ENCODE measurements at regions not wholly inside any gene's neighbourhood (a gene's known extent, or its start where the extent isn't known, plus 50 kb on each side); places are given as distances from the start of the nearest gene placed in this dataset.
A peak's percentile ranks its signal among the peaks of the same experiment; 100 is the strongest.

DNA sequence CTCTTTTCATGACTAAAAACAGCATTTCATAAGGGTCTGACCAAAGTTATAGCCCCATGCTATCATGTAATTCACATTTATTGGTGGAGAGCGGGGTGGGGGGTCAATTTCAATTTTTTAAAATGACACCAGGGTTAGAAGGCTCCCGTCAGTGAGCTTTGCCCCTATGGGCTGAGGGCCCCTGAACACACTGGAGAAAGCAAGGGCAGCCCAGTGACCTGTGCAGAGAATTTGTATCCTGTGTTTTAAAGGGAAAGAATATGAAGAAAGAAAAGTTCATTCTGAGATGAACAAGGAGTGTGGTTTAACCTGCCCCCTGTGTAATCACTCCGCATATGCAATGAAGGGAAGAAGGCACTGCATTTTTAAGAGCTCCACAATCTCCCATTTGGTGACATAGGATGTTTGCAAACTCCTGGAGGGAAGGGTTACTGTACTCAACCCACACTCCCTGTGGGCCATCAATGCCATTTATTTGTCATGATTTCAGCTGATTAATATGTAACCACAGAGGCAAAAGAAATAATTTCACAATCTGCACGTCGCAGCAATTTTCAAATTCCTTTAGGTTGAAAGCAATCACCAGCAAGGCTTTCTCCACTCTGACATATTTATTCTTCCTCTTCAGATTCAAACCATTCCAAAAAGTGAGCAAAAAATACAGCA, 95.6 kb downstream of the ZNF281 start:
- H3K9me3 ChIP-seq (ENCODE audit: control insufficient read depth, low read depth, low read length): no peaks in the 10 kb centered on the region
- peaks cover 6% of the 10 kb centered on the region for H3K4me1 ChIP-seq (ENCODE audit: control insufficient read depth, low read depth, low read length)
- no peak overlapping the region for H3K9ac ChIP-seq (ENCODE audit: low read length)
- no peak overlapping the region for H3K27ac ChIP-seq (ENCODE audit: low read length)
- no peak overlapping the region for H3K4me3 ChIP-seq (ENCODE audit: low read length)
- no peaks in the 10 kb centered on the region for H3K27me3 ChIP-seq (ENCODE audit: control insufficient read depth, insufficient read depth, low read length)
- H3K36me3 ChIP-seq (ENCODE audit: control insufficient read depth, low read depth, low read length): no peaks in the 10 kb centered on the region

DNA sequence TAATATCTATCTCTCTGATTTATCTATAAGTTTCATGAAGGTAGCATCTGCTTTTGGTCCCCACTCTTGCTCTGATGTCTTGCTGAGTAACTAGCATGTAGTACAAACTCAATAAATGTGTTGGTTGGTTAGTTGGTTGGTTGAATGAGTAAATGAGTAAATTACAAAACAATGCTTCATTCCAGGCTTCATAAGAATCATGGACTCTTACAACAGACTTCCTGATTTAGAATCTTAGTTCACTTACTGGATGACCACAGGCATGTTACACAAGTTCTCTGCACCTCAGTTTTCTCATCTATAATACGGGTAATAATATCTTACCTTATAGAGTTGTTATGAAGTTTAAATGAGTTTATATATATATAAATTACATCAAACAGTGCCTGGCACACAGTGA, 98.6 kb downstream of the ZNF281 start:
- Histone ChIP-seq H3K9me3 (ENCODE audit: control insufficient read depth, low read depth, low read length) (no peaks in the 10 kb centered on the region), H3K4me1 (ENCODE audit: control insufficient read depth, low read depth, low read length) (peaks cover 6% of the 10 kb centered on the region), H3K27ac (ENCODE audit: low read length) (no peak overlapping the region), H3K4me3 (ENCODE audit: low read length) (no peak overlapping the region), H3K36me3 (ENCODE audit: control insufficient read depth, low read depth, low read length) (no peaks in the 10 kb centered on the region), H3K9ac (ENCODE audit: low read length) (no peak overlapping the region), H3K27me3 (ENCODE audit: control insufficient read depth, insufficient read depth, low read length) (no peaks in the 10 kb centered on the region)

- H3K4me1 ChIP-seq (ENCODE audit: control insufficient read depth, low read depth, low read length): peaks cover 6% of the 10 kb centered on the region
- no peaks in the 10 kb centered on the region for H3K9me3 ChIP-seq (ENCODE audit: control insufficient read depth, low read depth, low read length)
- H3K27me3 ChIP-seq (ENCODE audit: control insufficient read depth, insufficient read depth, low read length): no peaks in the 10 kb centered on the region
- H3K36me3 ChIP-seq (ENCODE audit: control insufficient read depth, low read depth, low read length): no peaks in the 10 kb centered on the region
- no peak overlapping the region for H3K4me3 ChIP-seq (ENCODE audit: low read length)
- H3K9ac ChIP-seq (ENCODE audit: low read length): no peak overlapping the region
- no peak overlapping the region for H3K27ac ChIP-seq (ENCODE audit: low read length)
Measured at GRCh38 chr1:200310824-200311223, 99.0 kb downstream of the ZNF281 start.

- Histone ChIP-seq H3K27me3 (ENCODE audit: control insufficient read depth, insufficient read depth, low read length) (peaks cover 16% of the 10 kb centered on the region), H3K36me3 (ENCODE audit: control insufficient read depth, low read depth, low read length) (no peaks in the 10 kb centered on the region), H3K27ac (ENCODE audit: low read length) (no peak overlapping the region), H3K4me3 (ENCODE audit: low read length) (no peak overlapping the region), H3K4me1 (ENCODE audit: control insufficient read depth, low read depth, low read length) (peaks cover 3% of the 10 kb centered on the region), H3K9ac (ENCODE audit: low read length) (no peak overlapping the region), H3K9me3 (ENCODE audit: control insufficient read depth, low read depth, low read length) (no peaks in the 10 kb centered on the region)
Measured at GRCh38 chr1:200307755-200308066, 102.1 kb downstream of the ZNF281 start.

- Histone ChIP-seq H3K9me3 (ENCODE audit: control insufficient read depth, low read depth, low read length) (no peaks in the 10 kb centered on the region), H3K4me1 (ENCODE audit: control insufficient read depth, low read depth, low read length) (peaks cover 3% of the 10 kb centered on the region), H3K27ac (ENCODE audit: low read length) (no peak overlapping the region), H3K9ac (ENCODE audit: low read length) (no peak overlapping the region), H3K27me3 (ENCODE audit: control insufficient read depth, insufficient read depth, low read length) (peaks cover 21% of the 10 kb centered on the region), H3K36me3 (ENCODE audit: control insufficient read depth, low read depth, low read length) (no peaks in the 10 kb centered on the region), H3K4me3 (ENCODE audit: low read length) (no peak overlapping the region)
Measured at GRCh38 chr1:200306944-200307754, 102.7 kb downstream of the ZNF281 start.

DNA sequence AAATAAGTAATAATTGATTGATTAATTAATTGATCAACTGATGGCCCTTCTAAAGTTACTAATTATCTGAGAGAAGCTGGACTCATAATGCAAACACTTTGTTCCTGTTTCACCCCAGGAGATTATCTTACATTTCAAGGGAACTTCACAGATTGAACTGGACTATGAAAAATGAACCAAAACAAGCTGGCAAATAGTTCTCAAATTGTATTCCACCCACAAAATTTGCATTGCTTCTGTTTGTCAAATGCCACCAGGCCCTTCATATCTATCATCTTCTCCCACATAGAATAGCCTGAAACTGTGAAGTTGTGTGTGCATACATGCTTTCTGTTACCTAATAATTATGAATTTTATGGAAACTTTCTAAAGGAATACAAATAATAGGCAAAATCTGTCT, 104.0 kb downstream of the ZNF281 start:
- H3K27ac ChIP-seq (ENCODE audit: low read length): no peak overlapping the region
- no peak overlapping the region for H3K4me3 ChIP-seq (ENCODE audit: low read length)
- H3K9ac ChIP-seq (ENCODE audit: low read length): no peak overlapping the region
- no peaks in the 10 kb centered on the region for H3K9me3 ChIP-seq (ENCODE audit: control insufficient read depth, low read depth, low read length)
- peaks cover 3% of the 10 kb centered on the region for H3K4me1 ChIP-seq (ENCODE audit: control insufficient read depth, low read depth, low read length)
- H3K36me3 ChIP-seq (ENCODE audit: control insufficient read depth, low read depth, low read length): no peaks in the 10 kb centered on the region
- peaks cover 35% of the 10 kb centered on the region for H3K27me3 ChIP-seq (ENCODE audit: control insufficient read depth, insufficient read depth, low read length)

GRCh38 chr1:200304171-200304570, 105.7 kb downstream of the ZNF281 start:
- no peaks in the 10 kb centered on the region for H3K36me3 ChIP-seq (ENCODE audit: control insufficient read depth, low read depth, low read length)
- no peaks in the 10 kb centered on the region for H3K9me3 ChIP-seq (ENCODE audit: control insufficient read depth, low read depth, low read length)
- no peak overlapping the region for H3K9ac ChIP-seq (ENCODE audit: low read length)
- H3K4me3 ChIP-seq (ENCODE audit: low read length): no peak overlapping the region
- H3K27me3 ChIP-seq (ENCODE audit: control insufficient read depth, insufficient read depth, low read length): peaks cover 40% of the 10 kb centered on the region
- H3K4me1 ChIP-seq (ENCODE audit: control insufficient read depth, low read depth, low read length): peaks cover 3% of the 10 kb centered on the region
- H3K27ac ChIP-seq (ENCODE audit: low read length): no peak overlapping the region

DNA sequence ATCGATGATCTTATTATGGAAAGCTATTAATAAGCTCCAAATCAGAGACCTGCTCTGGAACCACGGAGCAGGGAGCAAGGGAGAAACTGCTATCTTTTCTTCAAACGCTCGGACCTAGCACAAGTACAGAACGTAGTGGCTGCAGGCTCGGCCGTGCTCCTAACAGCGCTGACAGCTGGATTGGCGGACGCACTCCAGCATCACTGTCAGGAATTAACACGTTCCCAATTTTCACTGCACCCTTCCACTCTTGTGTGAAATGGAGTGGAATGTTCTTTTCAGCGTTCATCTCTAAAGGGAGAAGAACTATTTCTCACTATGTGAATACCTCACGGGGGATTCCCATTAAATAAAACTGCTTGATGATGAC, 106.9 kb downstream of the ZNF281 start:
- Histone ChIP-seq H3K9ac (ENCODE audit: low read length) (no peak overlapping the region), H3K27me3 (ENCODE audit: control insufficient read depth, insufficient read depth, low read length) (peaks cover 40% of the 10 kb centered on the region), H3K27ac (ENCODE audit: low read length) (no peak overlapping the region), H3K36me3 (ENCODE audit: control insufficient read depth, low read depth, low read length) (no peaks in the 10 kb centered on the region), H3K4me3 (ENCODE audit: low read length) (peak overlapping the region; percentile 50), H3K4me1 (ENCODE audit: control insufficient read depth, low read depth, low read length) (peaks cover 3% of the 10 kb centered on the region), H3K9me3 (ENCODE audit: control insufficient read depth, low read depth, low read length) (no peaks in the 10 kb centered on the region)

GRCh38 chr1:200302192-200302920, 107.5 kb downstream of the ZNF281 start:
- Histone ChIP-seq H3K9me3 (ENCODE audit: control insufficient read depth, low read depth, low read length) (no peaks in the 10 kb centered on the region), H3K4me3 (ENCODE audit: low read length) (peak overlapping the region; percentile 50), H3K27me3 (ENCODE audit: control insufficient read depth, insufficient read depth, low read length) (peaks cover 40% of the 10 kb centered on the region), H3K9ac (ENCODE audit: low read length) (no peak overlapping the region), H3K36me3 (ENCODE audit: control insufficient read depth, low read depth, low read length) (no peaks in the 10 kb centered on the region), H3K4me1 (ENCODE audit: control insufficient read depth, low read depth, low read length) (peaks cover 3% of the 10 kb centered on the region), H3K27ac (ENCODE audit: low read length) (no peak overlapping the region)

- Histone ChIP-seq H3K4me1 (ENCODE audit: control insufficient read depth, low read depth, low read length) (peaks cover 3% of the 10 kb centered on the region), H3K36me3 (ENCODE audit: control insufficient read depth, low read depth, low read length) (no peaks in the 10 kb centered on the region)
Measured at GRCh38 chr1:200301152-200301551, 108.7 kb downstream of the ZNF281 start.

GRCh38 chr1:200299571-200299970, 110.3 kb downstream of the ZNF281 start:
- Histone ChIP-seq H3K9me3 (ENCODE audit: control insufficient read depth, low read depth, low read length) (no peaks in the 10 kb centered on the region), H3K4me3 (ENCODE audit: low read length) (no peak overlapping the region), H3K4me1 (ENCODE audit: control insufficient read depth, low read depth, low read length) (peaks cover 3% of the 10 kb centered on the region), H3K9ac (ENCODE audit: low read length) (no peak overlapping the region), H3K27me3 (ENCODE audit: control insufficient read depth, insufficient read depth, low read length) (peaks cover 40% of the 10 kb centered on the region), H3K36me3 (ENCODE audit: control insufficient read depth, low read depth, low read length) (no peaks in the 10 kb centered on the region), H3K27ac (ENCODE audit: low read length) (no peak overlapping the region)

More at GRCh38 chr1:200301152-200301551, 108.7 kb downstream of the ZNF281 start:
- H3K4me3 ChIP-seq (ENCODE audit: low read length): no peak overlapping the region
- H3K27me3 ChIP-seq (ENCODE audit: control insufficient read depth, insufficient read depth, low read length): peaks cover 40% of the 10 kb centered on the region
- no peaks in the 10 kb centered on the region for H3K9me3 ChIP-seq (ENCODE audit: control insufficient read depth, low read depth, low read length)
- H3K9ac ChIP-seq (ENCODE audit: low read length): no peak overlapping the region
- no peak overlapping the region for H3K27ac ChIP-seq (ENCODE audit: low read length)
